Psoas muscle (tissue), 7 donors: ENCODE measurements at regions not wholly inside any gene's neighbourhood (a gene's known extent, or its start where the extent isn't known, plus 50 kb on each side); places are given as distances from the start of the nearest gene placed in this dataset.

ENCODE experiments used
- ATAC-seq, 4 donors: fragments of 200-7000 bp; cut with Tn5 transposase; one replicate each; pipeline ENCODE4 v1.9.1; 2020; ENCODE audit warnings: moderate library complexity in 3 of 4, mild to moderate bottlenecking in 2 of 4
- DNase-seq, 2 donors: peaks; one replicate each; pipeline ENCODE4 v3.0.0-alpha.2; 2020
- H3K27ac ChIP-seq: fragments of 200-600 bp; one replicate; pipeline ENCODE4 v1.8.0; 2022
- H3K27me3 ChIP-seq, 3 donors: fragments of 200-600 bp in 1 of 3; one replicate each; pipeline versions ENCODE4 v1.6.1 to v1.8.0; 2013 to 2022; ENCODE audit warnings: low read length in 2 of 3, mild to moderate bottlenecking in 2 of 3, moderate library complexity in 1 of 3; ENCODE audit not compliant: insufficient read depth in 3 of 3
- H3K36me3 ChIP-seq, 2 donors: fragments of 200-600 bp in 1 of 2; one replicate each; pipeline versions ENCODE4 v1.6.1 to v1.8.0; 2013 to 2022; ENCODE audit warnings: low read depth in 1 of 2, mild to moderate bottlenecking in 1 of 2, moderate library complexity in 1 of 2; ENCODE audit not compliant: insufficient read depth in 1 of 2
- H3K4me1 ChIP-seq: fragments of 200-600 bp; one replicate; pipeline ENCODE4 v1.8.0; 2022
- H3K4me3 ChIP-seq: fragments of 200-600 bp; one replicate; pipeline ENCODE4 v1.8.0; 2022; ENCODE audit warnings: mild to moderate bottlenecking
- H3K9me3 ChIP-seq: fragments of 200-600 bp; one replicate; pipeline ENCODE4 v1.8.0; 2022
- WGBS, 3 donors: extraction: QIAGEN DNeasy Blood & Tissue Kit; methylation state at CpG; one replicate each; pipeline versions ENCODE4 v1.1.6 to v1.1.7; 2013; 5-methylcytosine and 5-hydroxymethylcytosine counted together
- intact Hi-C, 2 donors: fragments of 100-400 bp; cut with DNase I; formaldehyde crosslinking; loops; one replicate each; pipeline versions ENCODE4 v1.11.0 to v1.14.2; 2022
- TF ChIP-seq, protein P1 (sequence below): fragments of 200-600 bp; IDR thresholded peaks from one replicate; pipeline ENCODE4 v1.8.0; 2022; ENCODE audit warnings: antibody characterized with exemption
- donor health status: healthy with polysubstance abuse.
- donor health status: DM: no; HTN: no; CAD: no; lungs with moderate emphysema.
- donor health status: Bipolar disorder and iron deficiency.
- donor health status: healthy.
- donor health status: DM: yes; HTN: yes; CAD: no.
- donor health status: DM: no; HTN: no; CAD: no.
- donor health status: DM: yes; HTN: yes; CAD: no.

DNA sequence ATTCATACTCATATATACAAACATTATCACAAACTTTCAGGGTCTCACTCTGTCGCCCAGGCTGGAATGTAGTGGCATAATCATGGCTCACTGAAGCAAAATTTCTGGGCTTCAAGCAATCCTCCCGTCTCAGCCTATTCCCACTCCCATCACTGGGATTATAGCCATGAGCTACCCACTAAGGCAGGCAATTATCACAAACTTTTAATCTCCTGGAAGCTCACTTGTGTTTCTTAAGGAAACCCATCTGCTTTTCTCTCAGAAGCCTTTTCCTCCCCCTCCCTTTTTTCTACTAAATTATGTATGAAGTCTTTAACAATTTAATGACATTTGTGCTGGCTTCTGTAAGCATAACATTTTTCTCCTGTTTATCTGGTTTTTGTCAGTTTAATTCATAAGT is 170.5 kb downstream of the AREG start:
- no peak for DNase-seq
- H3K9me3 ChIP-seq = no peaks in the 10 kb centered on the region
- TF ChIP-seq, protein P1, sequence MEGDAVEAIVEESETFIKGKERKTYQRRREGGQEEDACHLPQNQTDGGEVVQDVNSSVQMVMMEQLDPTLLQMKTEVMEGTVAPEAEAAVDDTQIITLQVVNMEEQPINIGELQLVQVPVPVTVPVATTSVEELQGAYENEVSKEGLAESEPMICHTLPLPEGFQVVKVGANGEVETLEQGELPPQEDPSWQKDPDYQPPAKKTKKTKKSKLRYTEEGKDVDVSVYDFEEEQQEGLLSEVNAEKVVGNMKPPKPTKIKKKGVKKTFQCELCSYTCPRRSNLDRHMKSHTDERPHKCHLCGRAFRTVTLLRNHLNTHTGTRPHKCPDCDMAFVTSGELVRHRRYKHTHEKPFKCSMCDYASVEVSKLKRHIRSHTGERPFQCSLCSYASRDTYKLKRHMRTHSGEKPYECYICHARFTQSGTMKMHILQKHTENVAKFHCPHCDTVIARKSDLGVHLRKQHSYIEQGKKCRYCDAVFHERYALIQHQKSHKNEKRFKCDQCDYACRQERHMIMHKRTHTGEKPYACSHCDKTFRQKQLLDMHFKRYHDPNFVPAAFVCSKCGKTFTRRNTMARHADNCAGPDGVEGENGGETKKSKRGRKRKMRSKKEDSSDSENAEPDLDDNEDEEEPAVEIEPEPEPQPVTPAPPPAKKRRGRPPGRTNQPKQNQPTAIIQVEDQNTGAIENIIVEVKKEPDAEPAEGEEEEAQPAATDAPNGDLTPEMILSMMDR = no peak
- H3K36me3 ChIP-seq = no peaks in the 10 kb centered on the region
- H3K27me3 ChIP-seq = no peaks in the 10 kb centered on the region
- no peak overlapping the region for H3K4me3 ChIP-seq
- no peak overlapping the region for H3K27ac ChIP-seq
- intact Hi-C loops = no loop called here
- ATAC-seq = no peak
- H3K4me1 ChIP-seq = no peaks in the 10 kb centered on the region
- WGBS, 3 donors = 57 to 62% (median 62%) methylated on average over 2 of the region's 2 CpGs

DNA sequence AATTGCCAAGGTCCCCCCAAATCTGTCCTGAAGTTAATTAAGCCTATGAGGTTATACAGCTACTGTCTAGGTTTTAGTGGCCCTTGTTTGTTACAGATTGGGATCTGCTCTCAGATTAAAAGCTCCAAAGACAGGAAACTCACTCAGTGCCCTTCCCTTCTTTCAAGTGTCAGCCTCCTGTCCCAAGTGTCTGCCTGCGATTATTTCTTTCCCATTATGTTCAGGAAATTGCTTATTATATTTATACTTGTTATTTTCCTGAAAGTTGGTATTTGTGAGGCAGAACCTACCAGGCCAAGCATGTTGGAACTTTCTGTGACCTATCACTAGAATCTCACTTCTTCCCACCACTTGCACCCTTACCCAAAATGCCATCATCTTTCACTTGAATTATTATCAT is 173.2 kb downstream of the AREG start:
- TF ChIP-seq, protein P1 = no peak
- intact Hi-C loops = no loop called here
- WGBS, 3 donors = 57 to 74% (median 69%) methylated on average over 1 of the region's 1 CpG

DNA sequence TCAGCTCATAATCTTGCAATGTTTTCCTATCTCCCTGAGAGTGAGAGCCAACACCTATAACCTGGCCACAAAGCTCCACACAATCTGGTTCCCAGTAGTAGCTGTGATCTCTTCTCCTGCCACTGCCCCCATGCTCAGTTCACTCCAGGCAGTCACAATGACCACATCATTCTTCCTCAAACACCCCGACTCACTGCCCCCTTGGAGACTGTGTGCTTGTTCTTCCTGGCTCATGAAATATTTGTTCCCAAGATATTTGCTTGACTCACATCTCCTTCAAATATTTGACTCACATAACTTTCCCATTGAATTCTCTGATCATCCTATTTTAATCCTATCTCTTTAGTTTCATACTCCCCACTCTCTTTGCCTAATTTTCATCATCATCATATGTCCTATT is 173.7 kb downstream of the AREG start:
- DNase-seq (no peak), ATAC-seq (no peak)
- H3K27me3 ChIP-seq = no peaks in the 10 kb centered on the region
- H3K27ac ChIP-seq = no peak overlapping the region
- H3K4me3 ChIP-seq = no peak overlapping the region
- intact Hi-C loops = no loop called here
- TF ChIP-seq, protein P1 = no peak
- H3K4me1 ChIP-seq = no peaks in the 10 kb centered on the region
- H3K9me3 ChIP-seq = no peaks in the 10 kb centered on the region
- 48 to 57% (median 57%) methylated on average over 1 of the region's 1 CpG for WGBS, 3 donors
- H3K36me3 ChIP-seq = no peaks in the 10 kb centered on the region

More for the DNA sequence above, 173.2 kb downstream of the AREG start:
- ATAC-seq (no peak), DNase-seq (no peak)
- Histone ChIP-seq H3K4me1 (no peaks in the 10 kb centered on the region), H3K27me3 (no peaks in the 10 kb centered on the region), H3K4me3 (no peak overlapping the region), H3K9me3 (no peaks in the 10 kb centered on the region), H3K27ac (no peak overlapping the region), H3K36me3 (no peaks in the 10 kb centered on the region)

DNA sequence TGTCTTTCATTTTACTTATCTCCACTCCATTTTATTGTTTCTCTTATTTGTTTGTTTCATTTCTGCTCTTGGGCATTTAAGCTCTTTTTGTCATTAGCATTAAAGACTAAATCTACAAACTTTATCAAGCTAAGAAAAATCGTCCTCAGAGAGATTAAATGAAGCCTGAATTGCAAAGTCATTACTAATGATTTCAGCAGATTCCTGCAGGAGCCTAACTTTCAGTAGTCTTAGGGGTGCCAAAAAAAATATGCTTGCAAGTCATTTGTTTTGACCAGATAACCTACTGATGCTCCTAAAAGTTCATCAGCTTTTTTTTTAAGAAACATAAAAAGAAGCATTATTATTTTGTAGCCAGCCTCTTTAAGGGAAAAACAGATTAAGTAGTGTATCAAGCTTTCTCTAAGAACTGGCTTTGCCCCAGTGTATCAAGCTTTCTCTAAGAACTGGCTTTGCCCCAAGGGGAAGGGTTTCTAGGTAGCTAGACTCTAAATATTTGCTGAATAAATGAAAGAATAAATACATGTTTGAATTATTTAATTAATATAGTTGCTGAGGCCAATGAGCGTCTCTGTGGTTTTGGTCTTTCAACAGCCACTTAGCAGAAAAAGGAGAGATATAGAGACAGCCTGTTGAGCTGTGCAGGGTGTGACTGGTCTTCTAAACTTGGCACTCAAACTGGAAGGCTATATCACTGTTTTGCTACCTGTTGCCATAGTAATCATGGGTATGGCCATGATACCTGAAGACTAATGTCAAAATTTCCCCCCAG is 174.2 kb downstream of the BTC start:
- Histone ChIP-seq H3K27ac (no peak overlapping the region), H3K27me3 (no peaks in the 10 kb centered on the region), H3K9me3 (no peaks in the 10 kb centered on the region), H3K36me3 (no peaks in the 10 kb centered on the region), H3K4me1 (no peaks in the 10 kb centered on the region), H3K4me3 (no peak overlapping the region)
- no peak for DNase-seq
- intact Hi-C loops = no loop called here
- no peak for ATAC-seq
- 48 to 63% (median 55%) methylated on average over 2 of the region's 2 CpGs for WGBS, 3 donors
- TF ChIP-seq, protein P1 = no peak

DNA sequence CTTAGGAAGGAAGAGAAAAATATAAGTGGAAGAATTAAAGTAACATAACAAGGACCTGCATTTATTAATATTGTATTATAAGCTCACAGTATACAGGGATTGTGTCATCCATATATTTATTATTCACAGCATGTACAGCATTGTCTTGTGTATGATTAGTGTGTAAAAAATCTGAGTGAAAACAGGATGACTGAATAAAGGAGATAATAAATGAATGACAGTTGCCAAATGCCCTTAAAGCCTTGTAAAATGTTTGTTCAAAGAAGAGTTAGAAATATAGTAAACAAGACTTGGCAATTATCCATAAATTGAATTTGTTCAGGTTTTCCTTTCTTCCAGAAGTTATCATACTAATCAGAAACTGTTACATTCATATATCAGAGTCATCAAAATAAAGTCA is 172.7 kb downstream of the BTC start:
- TF ChIP-seq, protein P1 = no peak
- no peaks in the 10 kb centered on the region for H3K9me3 ChIP-seq
- no peak overlapping the region for H3K27ac ChIP-seq
- no peaks in the 10 kb centered on the region for H3K36me3 ChIP-seq
- intact Hi-C loops = no loop called here
- ATAC-seq = no peak
- DNase-seq = no peak
- H3K4me3 ChIP-seq = no peak overlapping the region
- H3K27me3 ChIP-seq = no peaks in the 10 kb centered on the region
- H3K4me1 ChIP-seq = no peaks in the 10 kb centered on the region
